Activated CD4-positive, alpha-beta T cell treated with anti-CD3 and anti-CD28 coated beads, Interleukin-2, amount 10 ng/mL, durations not matched to agents 7 days and 5 days (primary cell): ENCODE measurements at regions not wholly inside any gene's neighbourhood (a gene's known extent, or its start where the extent isn't known, plus 50 kb on each side); places are given as distances from the start of the nearest gene placed in this dataset.

Experiments
- CTCF ChIA-PET: fragments of 350-600 bp; sonication (Branson Sonifier 250); formaldehyde crosslinking; loops from one replicate; lab custom pipeline; 2021; ENCODE audit warnings: antibody characterized with exemption; lab: Charles Lee
- POLR2A ChIA-PET: fragments of 350-600 bp; sonication (Branson Sonifier 250); formaldehyde crosslinking; loops from one replicate; lab custom pipeline; 2021; ENCODE audit warnings: antibody characterized with exemption; lab: Charles Lee
- DNase-seq: peaks from one replicate; pipeline ENCODE4 v3.0.0-alpha.2; 2020
- H3K27ac Mint-ChIP-seq: one replicate; pipeline ENCODE4 v1.8.0; 2021; ENCODE audit warnings: mild to moderate bottlenecking, moderate library complexity, mixed read lengths
- H3K27me3 Mint-ChIP-seq: one replicate; pipeline ENCODE4 v1.8.0; 2021; ENCODE audit warnings: mixed read lengths
- H3K36me3 Mint-ChIP-seq: one replicate; pipeline ENCODE4 v1.8.0; 2021; ENCODE audit warnings: low read depth, mixed read lengths
- H3K4me1 Mint-ChIP-seq: one replicate; pipeline ENCODE4 v1.8.0; 2021; ENCODE audit warnings: mixed read lengths
- H3K4me3 Mint-ChIP-seq: one replicate; pipeline ENCODE4 v1.8.0; 2021; ENCODE audit warnings: mild to moderate bottlenecking, moderate library complexity, mixed read lengths
- H3K9me3 Mint-ChIP-seq: one replicate; pipeline ENCODE4 v1.8.0; 2021; ENCODE audit warnings: mixed read lengths

GRCh38 chr1:101377084-101377835 lies 140.4 kb downstream of the S1PR1 start:
- no peak for DNase-seq
- no peaks in the 10 kb centered on the region for H3K36me3 Mint-ChIP-seq
- peaks cover 12% of the 10 kb centered on the region for H3K27me3 Mint-ChIP-seq
- no peak overlapping the region for H3K27ac Mint-ChIP-seq
- H3K4me1 Mint-ChIP-seq, result peaks cover 21% of the 10 kb centered on the region
- ChIA-PET POLR2A (no interaction called here), CTCF (no interaction called here)
- peaks cover 8% of the 10 kb centered on the region for H3K9me3 Mint-ChIP-seq
- no peak overlapping the region for H3K4me3 Mint-ChIP-seq

- ChIA-PET POLR2A (no interaction called here), CTCF (interaction anchor here (1.1 to 1.7 kb wide), 2 partner anchors 12 to 70 kb away, joined by 4 to 6 read pairs; no protein-coding TSS in a partner anchor)
- no peak overlapping the region for H3K4me3 Mint-ChIP-seq
Observed at GRCh38 chr1:101379037-101379436, 142.2 kb downstream of the S1PR1 start.

GRCh38 chr1:101379950-101380349 lies 143.1 kb downstream of the S1PR1 start:
- peaks cover 5% of the 10 kb centered on the region for H3K9me3 Mint-ChIP-seq
- H3K27me3 Mint-ChIP-seq, result peaks cover 6% of the 10 kb centered on the region
- no peak for DNase-seq
- POLR2A ChIA-PET, result interaction anchor here (0.6 kb wide), 1 partner anchor 10 kb away, joined by 4 read pairs; no protein-coding TSS in a partner anchor
- CTCF ChIA-PET, result interaction anchor here (0.7 to 1.7 kb wide), 2 partner anchors 71 to 88 kb away, joined by 3 to 6 read pairs; no protein-coding TSS in a partner anchor
- H3K27ac Mint-ChIP-seq, result peak overlapping the region; percentile 47
- no peak overlapping the region for H3K4me3 Mint-ChIP-seq
- peaks cover 21% of the 10 kb centered on the region for H3K4me1 Mint-ChIP-seq
- H3K36me3 Mint-ChIP-seq, result no peaks in the 10 kb centered on the region

More at GRCh38 chr1:101379037-101379436, 142.2 kb downstream of the S1PR1 start:
- Mint-ChIP-seq H3K4me1 (peaks cover 21% of the 10 kb centered on the region), H3K36me3 (no peaks in the 10 kb centered on the region), H3K27me3 (peaks cover 6% of the 10 kb centered on the region), H3K27ac (no peak overlapping the region), H3K9me3 (peaks cover 5% of the 10 kb centered on the region)
- DNase-seq, result no peak

- Mint-ChIP-seq H3K27me3 (peaks cover 5% of the 10 kb centered on the region), H3K4me1 (peaks cover 21% of the 10 kb centered on the region), H3K9me3 (peaks cover 9% of the 10 kb centered on the region), H3K36me3 (no peaks in the 10 kb centered on the region), H3K27ac (no peak overlapping the region), H3K4me3 (no peak overlapping the region)
- DNase-seq, result no peak
- CTCF ChIA-PET, result interaction anchor here (1.0 kb wide), 1 partner anchor 144 kb away, joined by 3 read pairs; no protein-coding TSS in a partner anchor
- POLR2A ChIA-PET, result interaction anchor here (0.6 kb wide), 1 partner anchor 667 kb away, joined by 3 read pairs; no protein-coding TSS in a partner anchor
Observed at GRCh38 chr1:101382135-101382534, 145.3 kb downstream of the S1PR1 start.

- no peak overlapping the region for H3K27ac Mint-ChIP-seq
- H3K36me3 Mint-ChIP-seq, result no peaks in the 10 kb centered on the region
- no peak overlapping the region for H3K4me3 Mint-ChIP-seq
- peaks cover 16% of the 10 kb centered on the region for H3K4me1 Mint-ChIP-seq
- H3K9me3 Mint-ChIP-seq, result peaks cover 12% of the 10 kb centered on the region
- ChIA-PET POLR2A (interaction anchor here (0.8 kb wide), 1 partner anchor 9 kb away, joined by 4 read pairs; no protein-coding TSS in a partner anchor), CTCF (interaction anchor here (1.2 kb wide), 1 partner anchor 51 kb away, joined by 4 read pairs; no protein-coding TSS in a partner anchor)
- peak; percentile 36 for DNase-seq
- H3K27me3 Mint-ChIP-seq, result no peaks in the 10 kb centered on the region
Observed at GRCh38 chr1:101388904-101389546, 152.2 kb downstream of the S1PR1 start.

GRCh38 chr1:101389547-101389929 lies 152.7 kb downstream of the S1PR1 start:
- CTCF ChIA-PET, result interaction anchor here (1.2 kb wide), 1 partner anchor 51 kb away, joined by 4 read pairs; no protein-coding TSS in a partner anchor

GRCh38 chr1:101392552-101392951 lies 155.7 kb downstream of the S1PR1 start:
- ChIA-PET POLR2A (no interaction called here), CTCF (no interaction called here)
- Mint-ChIP-seq H3K9me3 (peaks cover 5% of the 10 kb centered on the region), H3K27me3 (peaks cover 6% of the 10 kb centered on the region), H3K36me3 (no peaks in the 10 kb centered on the region), H3K4me1 (peaks cover 16% of the 10 kb centered on the region), H3K27ac (no peak overlapping the region), H3K4me3 (no peak overlapping the region)
- no peak for DNase-seq

More at GRCh38 chr1:101389547-101389929, 152.7 kb downstream of the S1PR1 start:
- peaks cover 12% of the 10 kb centered on the region for H3K9me3 Mint-ChIP-seq
- H3K27ac Mint-ChIP-seq, result no peak overlapping the region
- POLR2A ChIA-PET, result interaction anchor here (0.8 kb wide), 1 partner anchor 9 kb away, joined by 4 read pairs; no protein-coding TSS in a partner anchor
- no peaks in the 10 kb centered on the region for H3K36me3 Mint-ChIP-seq
- peaks cover 16% of the 10 kb centered on the region for H3K4me1 Mint-ChIP-seq
- no peak for DNase-seq
- H3K4me3 Mint-ChIP-seq, result no peak overlapping the region
- H3K27me3 Mint-ChIP-seq, result no peaks in the 10 kb centered on the region

GRCh38 chr1:101394041-101394440 lies 157.2 kb downstream of the S1PR1 start:
- peaks cover 8% of the 10 kb centered on the region for H3K4me1 Mint-ChIP-seq
- H3K27me3 Mint-ChIP-seq, result peaks cover 9% of the 10 kb centered on the region
- H3K27ac Mint-ChIP-seq, result no peak overlapping the region
- DNase-seq, result no peak
- H3K9me3 Mint-ChIP-seq, result no peaks in the 10 kb centered on the region
- ChIA-PET CTCF (no interaction called here), POLR2A (no interaction called here)
- H3K36me3 Mint-ChIP-seq, result no peaks in the 10 kb centered on the region
- no peak overlapping the region for H3K4me3 Mint-ChIP-seq

- H3K9me3 Mint-ChIP-seq, result no peaks in the 10 kb centered on the region
- no peak overlapping the region for H3K4me3 Mint-ChIP-seq
- no peak for DNase-seq
- H3K36me3 Mint-ChIP-seq, result no peaks in the 10 kb centered on the region
- POLR2A ChIA-PET, result no interaction called here
- H3K27me3 Mint-ChIP-seq, result peaks cover 19% of the 10 kb centered on the region
- H3K4me1 Mint-ChIP-seq, result no peaks in the 10 kb centered on the region
- no peak overlapping the region for H3K27ac Mint-ChIP-seq
- CTCF ChIA-PET, result no interaction called here
Observed at GRCh38 chr1:101399222-101399621, 162.4 kb downstream of the S1PR1 start.

GRCh38 chr1:101406271-101406670 lies 169.5 kb downstream of the S1PR1 start:
- H3K9me3 Mint-ChIP-seq, result no peaks in the 10 kb centered on the region
- peaks cover 6% of the 10 kb centered on the region for H3K4me1 Mint-ChIP-seq
- H3K36me3 Mint-ChIP-seq, result no peaks in the 10 kb centered on the region
- DNase-seq, result no peak
- H3K27me3 Mint-ChIP-seq, result peaks cover 6% of the 10 kb centered on the region
- ChIA-PET POLR2A (no interaction called here), CTCF (interaction anchor here (0.6 kb wide), 2 partner anchors 219 to 713 kb away, joined by 3 read pairs; no protein-coding TSS in a partner anchor)
- no peak overlapping the region for H3K27ac Mint-ChIP-seq
- H3K4me3 Mint-ChIP-seq, result no peak overlapping the region

GRCh38 chr1:101406681-101407080 lies 169.9 kb downstream of the S1PR1 start:
- H3K4me1 Mint-ChIP-seq, result peaks cover 6% of the 10 kb centered on the region
- no peak overlapping the region for H3K27ac Mint-ChIP-seq
- H3K36me3 Mint-ChIP-seq, result no peaks in the 10 kb centered on the region
- POLR2A ChIA-PET, result no interaction called here
- no peak for DNase-seq
- no peak overlapping the region for H3K4me3 Mint-ChIP-seq
- peaks cover 6% of the 10 kb centered on the region for H3K27me3 Mint-ChIP-seq
- CTCF ChIA-PET, result interaction anchor here (0.6 kb wide), 2 partner anchors 219 to 713 kb away, joined by 3 read pairs; no protein-coding TSS in a partner anchor
- no peaks in the 10 kb centered on the region for H3K9me3 Mint-ChIP-seq

- CTCF ChIA-PET, result interaction anchor here (0.5 to 0.8 kb wide), 2 partner anchors 10 to 159 kb away, joined by 3 read pairs; no protein-coding TSS in a partner anchor
- POLR2A ChIA-PET, result no interaction called here
- H3K9me3 Mint-ChIP-seq, result no peaks in the 10 kb centered on the region
- H3K36me3 Mint-ChIP-seq, result no peaks in the 10 kb centered on the region
- peaks cover 8% of the 10 kb centered on the region for H3K27me3 Mint-ChIP-seq
- peaks cover 6% of the 10 kb centered on the region for H3K4me1 Mint-ChIP-seq
- no peak overlapping the region for H3K4me3 Mint-ChIP-seq
- H3K27ac Mint-ChIP-seq, result no peak overlapping the region
- no peak for DNase-seq
Observed at GRCh38 chr1:101407505-101408211, 170.8 kb downstream of the S1PR1 start.
